Psoas muscle (tissue), 7 donors: ENCODE measurements at regions not wholly inside any gene's neighbourhood (a gene's known extent, or its start where the extent isn't known, plus 50 kb on each side); places are given as distances from the start of the nearest gene placed in this dataset.

Experiments
- ATAC-seq, 4 donors: fragments of 200-7000 bp; cut with Tn5 transposase; one replicate each; pipeline ENCODE4 v1.9.1; 2020; ENCODE audit warnings: moderate library complexity in 3 of 4, mild to moderate bottlenecking in 2 of 4
- DNase-seq, 2 donors: peaks; one replicate each; pipeline ENCODE4 v3.0.0-alpha.2; 2020
- H3K27ac ChIP-seq: fragments of 200-600 bp; one replicate; pipeline ENCODE4 v1.8.0; 2022
- H3K27me3 ChIP-seq, 3 donors: fragments of 200-600 bp in 1 of 3; one replicate each; pipeline versions ENCODE4 v1.6.1 to v1.8.0; 2013 to 2022; ENCODE audit warnings: low read length in 2 of 3, mild to moderate bottlenecking in 2 of 3, moderate library complexity in 1 of 3; ENCODE audit not compliant: insufficient read depth in 3 of 3
- H3K36me3 ChIP-seq, 2 donors: fragments of 200-600 bp in 1 of 2; one replicate each; pipeline versions ENCODE4 v1.6.1 to v1.8.0; 2013 to 2022; ENCODE audit warnings: low read depth in 1 of 2, mild to moderate bottlenecking in 1 of 2, moderate library complexity in 1 of 2; ENCODE audit not compliant: insufficient read depth in 1 of 2
- H3K4me1 ChIP-seq: fragments of 200-600 bp; one replicate; pipeline ENCODE4 v1.8.0; 2022
- H3K4me3 ChIP-seq: fragments of 200-600 bp; one replicate; pipeline ENCODE4 v1.8.0; 2022; ENCODE audit warnings: mild to moderate bottlenecking
- H3K9me3 ChIP-seq: fragments of 200-600 bp; one replicate; pipeline ENCODE4 v1.8.0; 2022
- WGBS, 3 donors: extraction: QIAGEN DNeasy Blood & Tissue Kit; methylation state at CpG; one replicate each; pipeline versions ENCODE4 v1.1.6 to v1.1.7; 2013; 5-methylcytosine and 5-hydroxymethylcytosine counted together
- intact Hi-C, 2 donors: fragments of 100-400 bp; cut with DNase I; formaldehyde crosslinking; loops; one replicate each; pipeline versions ENCODE4 v1.11.0 to v1.14.2; 2022
- TF ChIP-seq, protein P1 (sequence below): fragments of 200-600 bp; IDR thresholded peaks from one replicate; pipeline ENCODE4 v1.8.0; 2022; ENCODE audit warnings: antibody characterized with exemption
- donor health status: healthy with polysubstance abuse.
- donor health status: DM: no; HTN: no; CAD: no; lungs with moderate emphysema.
- donor health status: Bipolar disorder and iron deficiency.
- donor health status: healthy.
- donor health status: DM: yes; HTN: yes; CAD: no.
- donor health status: DM: no; HTN: no; CAD: no.
- donor health status: DM: yes; HTN: yes; CAD: no.

DNA sequence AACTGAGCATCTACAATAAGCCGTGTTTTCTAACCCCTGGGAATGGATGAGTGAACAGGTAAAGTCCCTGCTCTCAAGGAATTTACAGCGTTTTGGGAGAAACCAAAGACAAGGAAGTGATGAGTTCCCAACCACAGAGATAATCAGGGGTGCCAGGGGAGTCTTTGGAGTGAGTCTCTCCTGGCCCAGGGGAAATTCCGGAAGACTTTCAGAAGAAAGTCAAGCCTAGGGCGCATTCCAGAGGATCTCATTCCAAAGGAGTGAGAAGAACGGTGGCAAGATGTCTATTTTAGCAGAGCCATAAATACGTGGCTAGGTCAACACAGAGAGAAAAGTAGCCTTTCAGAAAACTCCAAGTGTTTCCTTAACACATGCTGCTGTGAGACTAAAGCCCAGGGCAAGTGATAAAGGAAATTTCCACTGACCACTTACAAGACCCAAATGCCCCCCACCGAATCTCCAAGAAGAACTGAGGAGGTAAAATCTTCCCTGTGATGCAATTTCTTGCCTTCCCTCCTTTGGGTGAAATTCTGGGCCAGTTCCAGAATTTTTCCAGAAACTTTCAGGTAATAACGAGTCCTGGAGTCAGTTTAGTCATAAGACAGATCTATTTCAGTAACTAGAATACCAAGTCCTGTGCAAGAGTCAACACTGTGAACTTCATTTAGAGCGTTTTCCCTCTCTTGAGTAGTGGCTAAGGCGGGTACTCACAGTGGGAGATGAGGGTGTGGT, 437.4 kb downstream of the NR2F2 start:
- intact Hi-C loops: no loop called here
- WGBS, 3 donors: 65 to 68% (median 66%) methylated on average over 10 of the region's 10 CpGs

DNA sequence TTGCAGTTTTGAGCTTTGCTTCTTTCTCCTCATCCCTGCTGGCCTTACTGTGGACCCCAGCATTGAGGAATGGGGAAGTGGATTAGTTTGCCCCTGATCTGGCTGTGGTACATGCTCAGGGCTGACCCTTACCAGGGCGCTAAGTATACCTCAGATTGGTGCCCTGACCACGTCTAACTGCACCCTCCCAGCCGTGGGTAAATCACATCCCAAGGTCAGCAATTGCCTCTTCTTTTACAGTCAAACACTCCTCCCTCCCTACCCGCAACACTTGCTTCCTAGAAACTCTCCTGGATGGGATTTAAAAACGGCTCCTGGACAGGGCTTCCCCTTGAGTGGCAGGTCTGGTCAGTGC, 437.9 kb downstream of the NR2F2 start:
- Histone ChIP-seq H3K36me3 (no peaks in the 10 kb centered on the region), H3K4me1 (no peaks in the 10 kb centered on the region), H3K4me3 (no peak overlapping the region), H3K27ac (no peak overlapping the region), H3K9me3 (no peaks in the 10 kb centered on the region), H3K27me3 (peaks cover 0 to 2% (median 0%) of the 10 kb centered on the region in 3 donors)
- WGBS, 3 donors: 59 to 61% (median 59%) methylated on average over 5 of the region's 5 CpGs
- ATAC-seq (no peak), DNase-seq (no peak)
- intact Hi-C loops: no loop called here
- TF ChIP-seq, protein P1, sequence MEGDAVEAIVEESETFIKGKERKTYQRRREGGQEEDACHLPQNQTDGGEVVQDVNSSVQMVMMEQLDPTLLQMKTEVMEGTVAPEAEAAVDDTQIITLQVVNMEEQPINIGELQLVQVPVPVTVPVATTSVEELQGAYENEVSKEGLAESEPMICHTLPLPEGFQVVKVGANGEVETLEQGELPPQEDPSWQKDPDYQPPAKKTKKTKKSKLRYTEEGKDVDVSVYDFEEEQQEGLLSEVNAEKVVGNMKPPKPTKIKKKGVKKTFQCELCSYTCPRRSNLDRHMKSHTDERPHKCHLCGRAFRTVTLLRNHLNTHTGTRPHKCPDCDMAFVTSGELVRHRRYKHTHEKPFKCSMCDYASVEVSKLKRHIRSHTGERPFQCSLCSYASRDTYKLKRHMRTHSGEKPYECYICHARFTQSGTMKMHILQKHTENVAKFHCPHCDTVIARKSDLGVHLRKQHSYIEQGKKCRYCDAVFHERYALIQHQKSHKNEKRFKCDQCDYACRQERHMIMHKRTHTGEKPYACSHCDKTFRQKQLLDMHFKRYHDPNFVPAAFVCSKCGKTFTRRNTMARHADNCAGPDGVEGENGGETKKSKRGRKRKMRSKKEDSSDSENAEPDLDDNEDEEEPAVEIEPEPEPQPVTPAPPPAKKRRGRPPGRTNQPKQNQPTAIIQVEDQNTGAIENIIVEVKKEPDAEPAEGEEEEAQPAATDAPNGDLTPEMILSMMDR: no peak

More for the DNA sequence above, 437.4 kb downstream of the NR2F2 start:
- H3K9me3 ChIP-seq: no peaks in the 10 kb centered on the region
- ATAC-seq (no peak), DNase-seq (no peak)
- H3K27ac ChIP-seq: no peak overlapping the region
- H3K36me3 ChIP-seq: no peaks in the 10 kb centered on the region
- no peak overlapping the region for H3K4me3 ChIP-seq
- no peaks in the 10 kb centered on the region for H3K27me3 ChIP-seq
- TF ChIP-seq, protein P1: no peak
- H3K4me1 ChIP-seq: no peaks in the 10 kb centered on the region

DNA sequence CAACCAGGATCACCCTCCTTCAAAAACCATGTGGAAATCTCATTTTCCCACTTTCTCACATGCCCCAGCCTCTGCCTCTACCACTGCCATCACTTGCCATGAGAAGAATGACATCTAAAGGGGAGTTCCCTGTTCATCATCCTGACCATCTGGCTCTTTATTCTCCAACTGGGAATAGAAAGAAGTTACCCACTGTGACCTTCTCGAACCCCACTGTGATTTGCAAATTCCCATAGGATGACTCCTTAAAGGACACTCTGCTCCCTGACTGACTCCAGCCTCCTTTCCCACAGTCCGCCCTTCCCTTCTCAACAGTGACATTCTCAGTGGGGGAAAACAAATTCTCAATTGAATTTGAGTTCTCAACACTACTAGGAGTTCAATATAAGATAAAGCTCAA, 440.5 kb downstream of the NR2F2 start:
- Histone ChIP-seq H3K27ac (no peak overlapping the region), H3K4me3 (no peak overlapping the region), H3K4me1 (no peaks in the 10 kb centered on the region), H3K36me3 (no peaks in the 10 kb centered on the region), H3K9me3 (no peaks in the 10 kb centered on the region), H3K27me3 (peaks cover 0 to 2% (median 0%) of the 10 kb centered on the region in 3 donors)
- intact Hi-C loops: no loop called here
- ATAC-seq (no peak), DNase-seq (no peak)
- WGBS, 3 donors: 69 to 76% (median 71%) methylated on average over 2 of the region's 2 CpGs
- TF ChIP-seq, protein P1: no peak

DNA sequence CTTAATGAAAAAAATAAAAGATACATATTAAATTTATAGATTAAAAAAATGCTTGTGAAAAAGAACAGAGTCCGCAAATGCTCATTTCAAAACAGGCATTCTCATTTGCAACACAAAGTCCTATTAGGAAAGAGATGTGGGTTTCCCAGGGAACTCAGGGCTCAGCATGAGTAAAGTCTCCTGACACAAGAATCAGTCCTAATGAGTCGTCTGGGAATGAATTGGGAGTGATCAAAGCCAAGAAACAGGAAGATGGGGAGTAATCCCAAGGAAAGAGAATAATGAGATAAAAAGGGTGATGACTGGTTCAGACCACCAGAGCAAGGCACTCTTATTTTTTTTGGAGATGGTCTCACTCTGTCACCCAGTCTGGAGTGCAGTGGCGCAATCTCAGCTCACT, 443.7 kb downstream of the NR2F2 start:
- no peaks in the 10 kb centered on the region for H3K9me3 ChIP-seq
- TF ChIP-seq, protein P1: no peak
- intact Hi-C loops: no loop called here
- ATAC-seq (no peak), DNase-seq (no peak)
- H3K36me3 ChIP-seq: no peaks in the 10 kb centered on the region
- no peaks in the 10 kb centered on the region for H3K4me1 ChIP-seq
- WGBS, 3 donors: 68 to 75% (median 74%) methylated on average over 3 of the region's 3 CpGs
- H3K27ac ChIP-seq: no peak overlapping the region
- H3K4me3 ChIP-seq: no peak overlapping the region
- peaks cover 0 to 6% (median 0%) of the 10 kb centered on the region in 3 donors for H3K27me3 ChIP-seq

DNA sequence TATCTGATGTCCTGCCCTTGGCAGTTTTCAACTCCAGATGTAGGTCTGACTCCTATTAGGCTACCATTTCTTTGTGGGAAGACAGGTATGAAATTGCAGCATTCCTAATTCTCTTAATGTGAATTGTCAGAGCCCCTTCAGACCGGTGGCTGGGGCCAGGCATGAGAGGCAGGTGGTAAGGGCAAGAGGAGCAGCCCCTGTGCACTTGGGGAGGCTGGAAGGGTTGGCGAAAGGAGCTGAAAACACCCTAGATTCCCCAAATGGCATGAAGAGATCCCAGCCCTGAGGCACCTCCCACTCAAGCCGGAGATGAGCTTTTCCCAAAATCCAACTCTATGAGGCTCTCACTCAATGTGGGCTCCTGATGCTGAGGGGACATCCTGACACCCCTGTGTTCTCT, 453.2 kb downstream of the NR2F2 start:
- TF ChIP-seq, protein P1: no peak
- no peaks in the 10 kb centered on the region for H3K9me3 ChIP-seq
- H3K4me1 ChIP-seq: no peaks in the 10 kb centered on the region
- ATAC-seq (no peak), DNase-seq (no peak)
- H3K27me3 ChIP-seq: no peaks in the 10 kb centered on the region
- intact Hi-C loops: no loop called here
- H3K4me3 ChIP-seq: no peak overlapping the region
- 84 to 91% (median 84%) methylated on average over 3 of the region's 3 CpGs for WGBS, 3 donors
- no peak overlapping the region for H3K27ac ChIP-seq
- no peaks in the 10 kb centered on the region for H3K36me3 ChIP-seq
